ENCODE measurements at regions not wholly inside any gene's neighbourhood (a gene's known extent, or its start where the extent isn't known, plus 50 kb on each side); places are given as distances from the start of the nearest gene placed in this dataset.
"Not testable (repeated sequence)": the region's sequence is repeated elsewhere in the genome, so short reads cannot be mapped to it uniquely, and the experiment has no call there.

GRCh38 chr18:1435487-1435886 is 530.8 kb downstream of the ADCYAP1 start:
- Mint-ChIP-seq H3K36me3 (ENCODE audit: low read depth, unreplicated experiment) (no peaks in the 10 kb centered on the region), H3K4me1 (ENCODE audit: unreplicated experiment) (no peaks in the 10 kb centered on the region)

GRCh38 chr18:1436199-1436598 is 531.5 kb downstream of the ADCYAP1 start:
- Mint-ChIP-seq H3K36me3 (ENCODE audit: low read depth, unreplicated experiment) (no peaks in the 10 kb centered on the region), H3K9me3 (ENCODE audit: unreplicated experiment) (no peaks in the 10 kb centered on the region), H3K4me3 (ENCODE audit: unreplicated experiment) (no peak overlapping the region), H3K4me1 (ENCODE audit: unreplicated experiment) (peaks cover 4% of the 10 kb centered on the region), H3K27ac (ENCODE audit: unreplicated experiment) (no peak overlapping the region), H3K27me3 (ENCODE audit: unreplicated experiment) (no peaks in the 10 kb centered on the region)
- no peak for DNase-seq (ENCODE audit: low spot score)
- no peak for TF ChIP-seq CTCF (IDR thresholded peaks at IDR 0.05; ENCODE audit: unreplicated experiment)

More at GRCh38 chr18:1435487-1435886, 530.8 kb downstream of the ADCYAP1 start:
- no peak for DNase-seq (ENCODE audit: low spot score)
- Mint-ChIP-seq H3K4me3 (ENCODE audit: unreplicated experiment) (no peak overlapping the region), H3K27me3 (ENCODE audit: unreplicated experiment) (no peaks in the 10 kb centered on the region), H3K9me3 (ENCODE audit: unreplicated experiment) (no peaks in the 10 kb centered on the region), H3K27ac (ENCODE audit: unreplicated experiment) (no peak overlapping the region)
- no peak for TF ChIP-seq CTCF (IDR thresholded peaks at IDR 0.05; ENCODE audit: unreplicated experiment)

DNA sequence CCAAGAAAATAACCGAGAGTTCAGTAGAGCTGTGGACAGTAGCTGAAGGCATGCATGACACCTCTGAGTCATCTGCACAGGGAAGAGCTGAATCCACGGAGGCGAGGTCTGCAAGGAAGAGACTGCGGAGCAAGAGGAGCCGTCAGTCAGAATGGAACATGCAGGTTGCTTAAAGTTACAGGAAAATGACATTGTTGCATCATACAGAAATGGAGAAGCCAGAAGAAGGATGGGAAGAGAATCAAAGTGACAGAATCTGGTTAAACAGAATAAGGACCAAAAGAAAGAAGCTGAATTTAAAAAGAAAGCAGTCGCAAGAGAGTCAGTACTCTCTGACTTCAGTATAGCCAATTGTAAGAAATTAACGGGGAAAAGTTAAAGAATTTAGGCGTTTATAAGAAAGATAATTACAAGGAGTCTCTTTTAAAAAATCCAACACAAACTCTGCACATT is 533.8 kb downstream of the ADCYAP1 start:
- TF ChIP-seq CTCF (IDR thresholded peaks at IDR 0.05; ENCODE audit: unreplicated experiment), result no peak
- H3K4me3 Mint-ChIP-seq (ENCODE audit: unreplicated experiment), result no peak overlapping the region
- no peak for DNase-seq (ENCODE audit: low spot score)
- H3K9me3 Mint-ChIP-seq (ENCODE audit: unreplicated experiment), result no peaks in the 10 kb centered on the region
- no peaks in the 10 kb centered on the region for H3K36me3 Mint-ChIP-seq (ENCODE audit: low read depth, unreplicated experiment)
- H3K4me1 Mint-ChIP-seq (ENCODE audit: unreplicated experiment), result peaks cover 10% of the 10 kb centered on the region
- no peak overlapping the region for H3K27ac Mint-ChIP-seq (ENCODE audit: unreplicated experiment)
- no peaks in the 10 kb centered on the region for H3K27me3 Mint-ChIP-seq (ENCODE audit: unreplicated experiment)

- DNase-seq (ENCODE audit: low spot score), result no peak
- Mint-ChIP-seq H3K27me3 (ENCODE audit: unreplicated experiment) (no peaks in the 10 kb centered on the region), H3K9me3 (ENCODE audit: unreplicated experiment) (no peaks in the 10 kb centered on the region), H3K36me3 (ENCODE audit: low read depth, unreplicated experiment) (no peaks in the 10 kb centered on the region), H3K27ac (ENCODE audit: unreplicated experiment) (no peak overlapping the region), H3K4me3 (ENCODE audit: unreplicated experiment) (no peak overlapping the region), H3K4me1 (ENCODE audit: unreplicated experiment) (peaks cover 10% of the 10 kb centered on the region)
- TF ChIP-seq CTCF (IDR thresholded peaks at IDR 0.05; ENCODE audit: unreplicated experiment), result no peak
Measured at GRCh38 chr18:1438967-1439366, 534.3 kb downstream of the ADCYAP1 start.

- H3K4me3 Mint-ChIP-seq (ENCODE audit: unreplicated experiment), result not testable (repeated sequence)
Measured at GRCh38 chr18:1444062-1444461, 539.4 kb downstream of the ADCYAP1 start.

DNA sequence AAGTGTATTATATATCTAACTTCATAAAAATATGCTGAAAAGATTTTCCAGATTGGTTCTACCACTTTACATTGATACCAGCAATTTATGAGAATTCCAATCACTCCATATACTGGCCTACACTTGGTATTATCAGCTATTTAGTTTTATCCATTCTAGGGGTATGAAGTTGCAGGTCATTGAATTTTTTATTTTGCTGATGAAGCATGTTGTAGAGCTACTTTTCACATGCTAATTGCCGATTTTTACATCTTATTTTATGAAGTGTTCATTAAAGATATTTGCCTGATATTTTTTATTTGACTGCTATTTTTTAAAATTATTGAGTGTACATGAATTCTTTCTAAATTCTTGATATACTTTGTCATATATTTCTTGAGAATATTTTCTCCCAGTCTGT is 542.1 kb downstream of the ADCYAP1 start:
- Mint-ChIP-seq H3K4me1 (ENCODE audit: unreplicated experiment) (peaks cover 3% of the 10 kb centered on the region), H3K27me3 (ENCODE audit: unreplicated experiment) (no peaks in the 10 kb centered on the region), H3K36me3 (ENCODE audit: low read depth, unreplicated experiment) (no peaks in the 10 kb centered on the region), H3K4me3 (ENCODE audit: unreplicated experiment) (no peak overlapping the region), H3K9me3 (ENCODE audit: unreplicated experiment) (no peaks in the 10 kb centered on the region), H3K27ac (ENCODE audit: unreplicated experiment) (no peak overlapping the region)
- no peak for TF ChIP-seq CTCF (IDR thresholded peaks at IDR 0.05; ENCODE audit: unreplicated experiment)
- no peak for DNase-seq (ENCODE audit: low spot score)

More at GRCh38 chr18:1444062-1444461, 539.4 kb downstream of the ADCYAP1 start:
- H3K27ac Mint-ChIP-seq (ENCODE audit: unreplicated experiment); H3K27me3 Mint-ChIP-seq (ENCODE audit: unreplicated experiment); H3K36me3 Mint-ChIP-seq (ENCODE audit: low read depth, unreplicated experiment); H3K9me3 Mint-ChIP-seq (ENCODE audit: unreplicated experiment); DNase-seq (ENCODE audit: low spot score): not testable (repeated sequence)
- H3K4me1 Mint-ChIP-seq (ENCODE audit: unreplicated experiment), result peaks cover 10% of the 10 kb centered on the region
